Neuronal stem cell (in vitro differentiated cells): ENCODE measurements at regions not wholly inside any gene's neighbourhood (a gene's known extent, or its start where the extent isn't known, plus 50 kb on each side); places are given as distances from the start of the nearest gene placed in this dataset.

ENCODE experiments used
- DNase-seq: peaks from one replicate; pipeline ENCODE4 v3.0.0-alpha.2; 2013; ENCODE audit warnings: low spot score
- H2AFZ ChIP-seq: one replicate; pipeline ENCODE4 v1.6.1; 2013; ENCODE audit warnings: mild to moderate bottlenecking, low read length, inconsistent platforms
- H2AK5ac ChIP-seq: 2 replicates; pipeline ENCODE4 v1.6.1; 2013; ENCODE audit warnings: low read depth, mild to moderate bottlenecking, inconsistent platforms, low read length, moderate library complexity, mixed read lengths
- H2BK120ac ChIP-seq: 2 replicates; pipeline ENCODE4 v1.6.1; 2013; ENCODE audit warnings: low read depth, mild to moderate bottlenecking, inconsistent platforms, low read length, moderate library complexity, mixed read lengths
- H2BK12ac ChIP-seq: one replicate; pipeline ENCODE4 v1.6.1; 2013; ENCODE audit warnings: low read length, inconsistent platforms
- H2BK15ac ChIP-seq: 2 replicates; pipeline ENCODE4 v1.6.1; 2013; ENCODE audit warnings: mild to moderate bottlenecking, low read length, inconsistent platforms, mixed read lengths
- H2BK5ac ChIP-seq: one replicate; pipeline ENCODE4 v1.6.1; 2013; ENCODE audit warnings: inconsistent platforms, mild to moderate bottlenecking, low read length, moderate library complexity
- H3K14ac ChIP-seq: one replicate; pipeline ENCODE4 v1.6.1; 2013; ENCODE audit warnings: low read length, inconsistent platforms
- H3K18ac ChIP-seq: 2 replicates; pipeline ENCODE4 v1.6.1; 2013; ENCODE audit warnings: low read length, inconsistent platforms
- H3K23ac ChIP-seq: 2 replicates; pipeline ENCODE4 v1.6.1; 2013; ENCODE audit warnings: low read depth, mild to moderate bottlenecking, mixed read lengths, low read length, inconsistent platforms; ENCODE audit not compliant: poor library complexity
- H3K27ac ChIP-seq: replicated peaks from 3 replicates; pipeline ENCODE4 v1.5.1; 2013; ENCODE audit warnings: low read length, inconsistent platforms
- H3K27me3 ChIP-seq, 3 experiments: 2 replicates each; pipeline ENCODE4 v1.6.1; 2013; ENCODE audit warnings: low read length in 3 of 3, mild to moderate bottlenecking in 2 of 3, inconsistent platforms in 1 of 3, low read depth in 1 of 3, mixed read lengths in 1 of 3, moderate library complexity in 1 of 3; ENCODE audit not compliant: control insufficient read depth in 3 of 3, insufficient read depth in 3 of 3
- H3K36me3 ChIP-seq, 2 donors: replicated peaks in 1 of 2; 2 replicates each; pipeline ENCODE4 v1.6.1; 2013; ENCODE audit warnings: low read length in 2 of 2; ENCODE audit not compliant: control insufficient read depth in 2 of 2, insufficient read depth in 2 of 2
- H3K4ac ChIP-seq: 2 replicates; pipeline ENCODE4 v1.6.1; 2013; ENCODE audit warnings: inconsistent platforms, mild to moderate bottlenecking, low read length, moderate library complexity
- H3K4me1 ChIP-seq, 2 donors: 1 replicate in 1 of 2; 2 replicates in 1 of 2; pipeline ENCODE4 v1.6.1; 2013; ENCODE audit warnings: low read length in 2 of 2, low read depth in 1 of 2; ENCODE audit not compliant: control insufficient read depth in 2 of 2, insufficient read depth in 1 of 2
- H3K4me2 ChIP-seq: one replicate; pipeline ENCODE4 v1.6.1; 2013; ENCODE audit warnings: mild to moderate bottlenecking, low read length, inconsistent platforms; ENCODE audit not compliant: insufficient read depth, poor library complexity, severe bottlenecking
- H3K4me3 ChIP-seq, 2 donors: 2 replicates each; pipeline ENCODE4 v1.5.1; 2013; ENCODE audit warnings: low read length in 2 of 2, mild to moderate bottlenecking in 2 of 2, inconsistent platforms in 1 of 2, moderate library complexity in 1 of 2
- H3K79me1 ChIP-seq: one replicate; pipeline ENCODE4 v1.6.1; 2013; ENCODE audit warnings: low read depth, mild to moderate bottlenecking, inconsistent platforms, low read length, moderate library complexity
- H3K9ac ChIP-seq: one replicate; pipeline ENCODE4 v1.6.1; 2013; ENCODE audit warnings: mild to moderate bottlenecking, low read depth, low read length, inconsistent platforms; ENCODE audit not compliant: poor library complexity
- H3K9me3 ChIP-seq, 2 donors: replicated peaks in 1 of 2; 2 replicates each; pipeline versions ENCODE3 to v1.6.1; 2013; ENCODE audit warnings: low read length in 2 of 2, mild to moderate bottlenecking in 2 of 2, inconsistent platforms in 1 of 2, low read depth in 1 of 2, mixed read lengths in 1 of 2, moderate library complexity in 1 of 2; ENCODE audit not compliant: control insufficient read depth in 2 of 2, insufficient read depth in 1 of 2
- H4K8ac ChIP-seq: one replicate; pipeline ENCODE4 v1.6.1; 2013; ENCODE audit warnings: low read depth, mild to moderate bottlenecking, inconsistent platforms, low read length, moderate library complexity
- H4K91ac ChIP-seq: one replicate; pipeline ENCODE4 v1.6.1; 2013; ENCODE audit warnings: low read length, low read depth, mild to moderate bottlenecking, inconsistent platforms; ENCODE audit not compliant: poor library complexity
- WGBS, 2 donors: extraction: QIAGEN DNeasy Blood & Tissue Kit; methylation state at CpG; one replicate each; pipeline ENCODE4 v1.1.7; 2013; ENCODE audit warnings: missing lambda C conversion rate in 2 of 2, mixed read lengths in 1 of 2; ENCODE audit not compliant: insufficient read length in 2 of 2, insufficient replicate concordance in 1 of 2; ENCODE audit errors: extremely low coverage in 2 of 2; 5-methylcytosine and 5-hydroxymethylcytosine counted together

- no peak overlapping the region for H2BK120ac ChIP-seq
- peaks cover 0 to 7% (median 0%) of the 10 kb centered on the region in 3 experiments for H3K27me3 ChIP-seq
- H2BK5ac ChIP-seq, result no peak overlapping the region
- WGBS, 2 donors, result no CpG with 5 or more reads among the region's 3 CpGs
- H2BK12ac ChIP-seq, result no peak overlapping the region
- H3K9me3 ChIP-seq, result no peaks in the 10 kb centered on the region
- no peak overlapping the region for H3K4me3 ChIP-seq
- no peak overlapping the region for H4K91ac ChIP-seq
- no peak overlapping the region for H3K4ac ChIP-seq
- H2BK15ac ChIP-seq, result no peak overlapping the region
- no peak for DNase-seq
- H3K4me2 ChIP-seq, result no peak overlapping the region
- H3K27ac ChIP-seq, result no peak overlapping the region
- no peak overlapping the region for H2AFZ ChIP-seq
- no peak overlapping the region for H2AK5ac ChIP-seq
- H3K4me1 ChIP-seq, result peaks cover 0 to 4% of the 10 kb centered on the region in 2 donors
- no peak overlapping the region for H3K9ac ChIP-seq
- no peak overlapping the region for H3K23ac ChIP-seq
- no peak overlapping the region for H3K14ac ChIP-seq
- H3K18ac ChIP-seq, result no peak overlapping the region
- no peak overlapping the region for H4K8ac ChIP-seq
- no peaks in the 10 kb centered on the region for H3K79me1 ChIP-seq
- H3K36me3 ChIP-seq, result no peaks in the 10 kb centered on the region
Measured at GRCh38 chr4:52373650-52374049, 285.5 kb downstream of the USP46 start.

GRCh38 chr4:52374877-52375276 is 284.2 kb downstream of the USP46 start:
- Histone ChIP-seq H3K4me2 (no peak overlapping the region), H3K4me1 (peaks cover 0 to 4% of the 10 kb centered on the region in 2 donors), H2BK15ac (no peak overlapping the region), H2BK12ac (no peak overlapping the region), H4K8ac (no peak overlapping the region), H3K4ac (no peak overlapping the region), H2AFZ (no peak overlapping the region), H3K14ac (no peak overlapping the region), H3K27me3 (peaks cover 0 to 7% (median 0%) of the 10 kb centered on the region in 3 experiments), H3K9me3 (no peaks in the 10 kb centered on the region), H3K27ac (no peak overlapping the region), H3K4me3 (no peak overlapping the region), H2BK5ac (no peak overlapping the region), H3K18ac (no peak overlapping the region), H2AK5ac (no peak overlapping the region), H3K36me3 (no peaks in the 10 kb centered on the region), H3K9ac (no peak overlapping the region), H2BK120ac (no peak overlapping the region), H3K79me1 (no peaks in the 10 kb centered on the region), H4K91ac (no peak overlapping the region), H3K23ac (no peak overlapping the region)
- no peak for DNase-seq
- WGBS, 2 donors, result no CpG with 5 or more reads among the region's 4 CpGs

- Histone ChIP-seq H3K18ac (no peak overlapping the region), H2BK5ac (no peak overlapping the region), H3K79me1 (no peaks in the 10 kb centered on the region), H3K4me3 (no peak overlapping the region), H4K91ac (no peak overlapping the region), H3K27me3 (no peaks in the 10 kb centered on the region), H3K9ac (no peak overlapping the region), H2BK120ac (no peak overlapping the region), H3K4ac (no peak overlapping the region), H3K4me2 (no peak overlapping the region), H3K4me1 (peaks cover 0 to 4% of the 10 kb centered on the region in 2 donors), H2AFZ (no peak overlapping the region), H3K36me3 (no peaks in the 10 kb centered on the region), H3K14ac (no peak overlapping the region), H3K27ac (no peak overlapping the region), H3K9me3 (no peaks in the 10 kb centered on the region), H4K8ac (no peak overlapping the region), H2AK5ac (no peak overlapping the region), H2BK15ac (no peak overlapping the region), H3K23ac (no peak overlapping the region), H2BK12ac (no peak overlapping the region)
- DNase-seq, result peak; percentile 66
- no CpG with 5 or more reads among the region's 7 CpGs for WGBS, 2 donors
Measured at GRCh38 chr4:52376132-52376704, 282.9 kb downstream of the USP46 start.

- Histone ChIP-seq H3K4me2 (no peak overlapping the region), H2AFZ (no peak overlapping the region), H3K4me3 (no peak overlapping the region), H3K18ac (peak overlapping the region; percentile 70), H3K79me1 (no peaks in the 10 kb centered on the region), H3K9me3 (no peaks in the 10 kb centered on the region), H3K4me1 (peaks cover 0 to 4% of the 10 kb centered on the region in 2 donors), H3K27me3 (no peaks in the 10 kb centered on the region), H3K23ac (no peak overlapping the region), H3K9ac (peak overlapping the region; percentile 56), H2BK12ac (no peak overlapping the region), H2AK5ac (no peak overlapping the region), H4K91ac (no peak overlapping the region), H2BK5ac (no peak overlapping the region), H2BK15ac (no peak overlapping the region), H3K4ac (no peak overlapping the region), H3K27ac (no peak overlapping the region), H4K8ac (no peak overlapping the region), H3K14ac (no peak overlapping the region), H2BK120ac (no peak overlapping the region), H3K36me3 (no peaks in the 10 kb centered on the region)
- WGBS, 2 donors, result no CpG with 5 or more reads among the region's 9 CpGs
- no peak for DNase-seq
Measured at GRCh38 chr4:52377563-52377962, 281.5 kb downstream of the USP46 start.
